ENCODE measurements at regions not wholly inside any gene's neighbourhood (a gene's known extent, or its start where the extent isn't known, plus 50 kb on each side); places are given as distances from the start of the nearest gene placed in this dataset.

- H3K36me3 Mint-ChIP-seq: no peaks in the 10 kb centered on the region
- TF ChIP-seq FOXK1 (CRISPR knock-in tag; IDR thresholded peaks at IDR 0.05): no peak
- TF ChIP-seq E2F1 (CRISPR knock-in tag; IDR thresholded peaks at IDR 0.05): no peak
- no peak for TF ChIP-seq SOX15 (CRISPR knock-in tag; IDR thresholded peaks at IDR 0.05)
- no peak overlapping the region for H3K4me3 Mint-ChIP-seq
- CTCF ChIA-PET: no interaction called here
- no peaks in the 10 kb centered on the region for H3K27me3 Mint-ChIP-seq (ENCODE audit: low read depth)
- H3K9me3 Mint-ChIP-seq: peaks cover 5% of the 10 kb centered on the region; the same call in 1 of the 2 replicates
- H3K4me1 Mint-ChIP-seq: peaks cover 5% of the 10 kb centered on the region
- no peak overlapping the region for H3K27ac Mint-ChIP-seq
- POLR2A ChIA-PET: no interaction called here
- no peak for DNase-seq (ENCODE audit: low spot score)
- no peak for ATAC-seq
Observed at GRCh38 chr5:96243203-96243602, 189.8 kb downstream of the PCSK1 start.

DNA sequence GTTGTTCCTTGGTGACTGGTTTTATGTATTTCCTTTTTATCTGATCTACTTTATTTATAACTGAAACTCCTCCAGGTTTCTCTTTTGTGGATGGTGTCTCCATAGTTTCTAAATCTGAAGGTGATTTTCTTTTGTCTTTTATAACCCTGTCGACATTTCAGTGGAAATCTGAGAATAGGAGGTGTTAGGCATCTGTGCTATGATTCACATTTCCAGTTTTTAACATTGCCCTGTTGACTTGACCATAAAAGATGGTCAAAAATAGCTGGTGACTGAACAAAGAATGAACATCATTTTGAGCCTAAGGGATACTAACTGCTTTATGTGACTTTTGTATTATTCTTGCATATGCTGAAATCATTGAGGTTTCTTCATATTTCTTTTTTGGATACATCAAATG is 190.5 kb downstream of the PCSK1 start:
- CTCF ChIA-PET: no interaction called here
- POLR2A ChIA-PET: no interaction called here
- Mint-ChIP-seq H3K4me3 (no peak overlapping the region), H3K4me1 (peaks cover 5% of the 10 kb centered on the region), H3K36me3 (no peaks in the 10 kb centered on the region), H3K27ac (no peak overlapping the region), H3K27me3 (ENCODE audit: low read depth) (no peaks in the 10 kb centered on the region), H3K9me3 (peaks cover 5% of the 10 kb centered on the region; the same call in 1 of the 2 replicates)
- no peak for DNase-seq (ENCODE audit: low spot score)
- ATAC-seq: no peak
- TF ChIP-seq CBFB (CRISPR knock-in tag; IDR thresholded peaks at IDR 0.05; ENCODE audit: low read depth) (no peak), GABPB1 (CRISPR knock-in tag; IDR thresholded peaks at IDR 0.05) (no peak), ATF1 (CRISPR knock-in tag; IDR thresholded peaks at IDR 0.05) (no peak)
- TF ChIP-seq, protein P1, sequence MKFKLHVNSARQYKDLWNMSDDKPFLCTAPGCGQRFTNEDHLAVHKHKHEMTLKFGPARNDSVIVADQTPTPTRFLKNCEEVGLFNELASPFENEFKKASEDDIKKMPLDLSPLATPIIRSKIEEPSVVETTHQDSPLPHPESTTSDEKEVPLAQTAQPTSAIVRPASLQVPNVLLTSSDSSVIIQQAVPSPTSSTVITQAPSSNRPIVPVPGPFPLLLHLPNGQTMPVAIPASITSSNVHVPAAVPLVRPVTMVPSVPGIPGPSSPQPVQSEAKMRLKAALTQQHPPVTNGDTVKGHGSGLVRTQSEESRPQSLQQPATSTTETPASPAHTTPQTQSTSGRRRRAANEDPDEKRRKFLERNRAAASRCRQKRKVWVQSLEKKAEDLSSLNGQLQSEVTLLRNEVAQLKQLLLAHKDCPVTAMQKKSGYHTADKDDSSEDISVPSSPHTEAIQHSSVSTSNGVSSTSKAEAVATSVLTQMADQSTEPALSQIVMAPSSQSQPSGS (CRISPR knock-in tag; IDR thresholded peaks at IDR 0.05; ENCODE audit: borderline replicate concordance, low read depth): no peak

DNA sequence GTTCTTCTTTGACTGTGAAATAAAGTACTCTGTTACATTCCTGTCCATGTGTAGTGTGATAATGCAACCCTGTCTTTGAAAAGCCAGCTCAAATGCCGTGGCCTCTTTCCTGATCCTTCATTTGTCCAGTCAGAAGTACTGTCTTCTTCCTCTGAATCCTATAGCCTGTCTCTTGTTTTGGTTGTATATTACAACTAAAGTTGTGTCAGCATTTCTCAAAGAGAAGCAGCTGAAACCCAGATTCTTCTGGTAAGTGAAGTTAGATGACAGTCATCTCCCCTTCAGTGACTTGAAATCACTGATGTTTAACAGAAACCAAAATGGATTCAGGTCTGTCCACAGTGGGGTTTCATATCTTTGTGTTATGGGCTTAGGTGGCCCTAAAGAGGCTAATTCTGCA is 196.2 kb downstream of the PCSK1 start:
- POLR2A ChIA-PET: no interaction called here
- ATAC-seq: no peak

GRCh38 chr5:96236051-96236450 is 197.0 kb downstream of the PCSK1 start:
- Mint-ChIP-seq H3K9me3 (no peaks in the 10 kb centered on the region), H3K27ac (no peak overlapping the region), H3K4me3 (no peak overlapping the region), H3K27me3 (ENCODE audit: low read depth) (no peaks in the 10 kb centered on the region), H3K4me1 (no peaks in the 10 kb centered on the region), H3K36me3 (no peaks in the 10 kb centered on the region)
- CTCF ChIA-PET: no interaction called here
- DNase-seq (ENCODE audit: low spot score) (no peak), ATAC-seq (no peak)
- POLR2A ChIA-PET: no interaction called here
- TF ChIP-seq SMAD4 (CRISPR knock-in tag; IDR thresholded peaks at IDR 0.05): no peak
- TF ChIP-seq E2F4 (CRISPR knock-in tag; IDR thresholded peaks at IDR 0.05; ENCODE audit: borderline replicate concordance, low read depth): no peak
- no peak for TF ChIP-seq SOX15 (CRISPR knock-in tag; IDR thresholded peaks at IDR 0.05)
- no peak for TF ChIP-seq ZNF121 (CRISPR knock-in tag; IDR thresholded peaks at IDR 0.05)
- TF ChIP-seq, protein P2, sequence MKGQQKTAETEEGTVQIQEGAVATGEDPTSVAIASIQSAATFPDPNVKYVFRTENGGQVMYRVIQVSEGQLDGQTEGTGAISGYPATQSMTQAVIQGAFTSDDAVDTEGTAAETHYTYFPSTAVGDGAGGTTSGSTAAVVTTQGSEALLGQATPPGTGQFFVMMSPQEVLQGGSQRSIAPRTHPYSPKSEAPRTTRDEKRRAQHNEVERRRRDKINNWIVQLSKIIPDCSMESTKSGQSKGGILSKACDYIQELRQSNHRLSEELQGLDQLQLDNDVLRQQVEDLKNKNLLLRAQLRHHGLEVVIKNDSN (CRISPR knock-in tag; IDR thresholded peaks at IDR 0.05): no peak
- no peak for TF ChIP-seq FOXJ3 (CRISPR knock-in tag; IDR thresholded peaks at IDR 0.05; ENCODE audit: borderline replicate concordance)
- TF ChIP-seq, protein P3, sequence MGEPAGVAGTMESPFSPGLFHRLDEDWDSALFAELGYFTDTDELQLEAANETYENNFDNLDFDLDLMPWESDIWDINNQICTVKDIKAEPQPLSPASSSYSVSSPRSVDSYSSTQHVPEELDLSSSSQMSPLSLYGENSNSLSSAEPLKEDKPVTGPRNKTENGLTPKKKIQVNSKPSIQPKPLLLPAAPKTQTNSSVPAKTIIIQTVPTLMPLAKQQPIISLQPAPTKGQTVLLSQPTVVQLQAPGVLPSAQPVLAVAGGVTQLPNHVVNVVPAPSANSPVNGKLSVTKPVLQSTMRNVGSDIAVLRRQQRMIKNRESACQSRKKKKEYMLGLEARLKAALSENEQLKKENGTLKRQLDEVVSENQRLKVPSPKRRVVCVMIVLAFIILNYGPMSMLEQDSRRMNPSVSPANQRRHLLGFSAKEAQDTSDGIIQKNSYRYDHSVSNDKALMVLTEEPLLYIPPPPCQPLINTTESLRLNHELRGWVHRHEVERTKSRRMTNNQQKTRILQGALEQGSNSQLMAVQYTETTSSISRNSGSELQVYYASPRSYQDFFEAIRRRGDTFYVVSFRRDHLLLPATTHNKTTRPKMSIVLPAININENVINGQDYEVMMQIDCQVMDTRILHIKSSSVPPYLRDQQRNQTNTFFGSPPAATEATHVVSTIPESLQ (CRISPR knock-in tag; IDR thresholded peaks at IDR 0.05): no peak
- no peak for TF ChIP-seq ZNF138 (CRISPR knock-in tag; conservative IDR thresholded peaks at IDR 0.05)
- no peak for TF ChIP-seq PRRX2 (CRISPR knock-in tag; IDR thresholded peaks at IDR 0.05)
- no peak for TF ChIP-seq ATF1 (CRISPR knock-in tag; IDR thresholded peaks at IDR 0.05)

More for the DNA sequence above, 196.2 kb downstream of the PCSK1 start:
- CTCF ChIA-PET: no interaction called here
- H3K9me3 Mint-ChIP-seq: no peaks in the 10 kb centered on the region
- no peak overlapping the region for H3K27ac Mint-ChIP-seq
- H3K27me3 Mint-ChIP-seq (ENCODE audit: low read depth): no peaks in the 10 kb centered on the region
- no peaks in the 10 kb centered on the region for H3K36me3 Mint-ChIP-seq
- H3K4me1 Mint-ChIP-seq: no peaks in the 10 kb centered on the region
- TF ChIP-seq CREM (CRISPR knock-in tag; IDR thresholded peaks at IDR 0.05) (no peak), ESRRA (CRISPR knock-in tag; IDR thresholded peaks at IDR 0.05; ENCODE audit: borderline replicate concordance) (no peak), NR2C2 (CRISPR knock-in tag; IDR thresholded peaks at IDR 0.05) (no peak), NR3C1 (CRISPR knock-in tag; conservative IDR thresholded peaks at IDR 0.05; ENCODE audit: low read depth) (no peak)
- TF ChIP-seq, protein P4, sequence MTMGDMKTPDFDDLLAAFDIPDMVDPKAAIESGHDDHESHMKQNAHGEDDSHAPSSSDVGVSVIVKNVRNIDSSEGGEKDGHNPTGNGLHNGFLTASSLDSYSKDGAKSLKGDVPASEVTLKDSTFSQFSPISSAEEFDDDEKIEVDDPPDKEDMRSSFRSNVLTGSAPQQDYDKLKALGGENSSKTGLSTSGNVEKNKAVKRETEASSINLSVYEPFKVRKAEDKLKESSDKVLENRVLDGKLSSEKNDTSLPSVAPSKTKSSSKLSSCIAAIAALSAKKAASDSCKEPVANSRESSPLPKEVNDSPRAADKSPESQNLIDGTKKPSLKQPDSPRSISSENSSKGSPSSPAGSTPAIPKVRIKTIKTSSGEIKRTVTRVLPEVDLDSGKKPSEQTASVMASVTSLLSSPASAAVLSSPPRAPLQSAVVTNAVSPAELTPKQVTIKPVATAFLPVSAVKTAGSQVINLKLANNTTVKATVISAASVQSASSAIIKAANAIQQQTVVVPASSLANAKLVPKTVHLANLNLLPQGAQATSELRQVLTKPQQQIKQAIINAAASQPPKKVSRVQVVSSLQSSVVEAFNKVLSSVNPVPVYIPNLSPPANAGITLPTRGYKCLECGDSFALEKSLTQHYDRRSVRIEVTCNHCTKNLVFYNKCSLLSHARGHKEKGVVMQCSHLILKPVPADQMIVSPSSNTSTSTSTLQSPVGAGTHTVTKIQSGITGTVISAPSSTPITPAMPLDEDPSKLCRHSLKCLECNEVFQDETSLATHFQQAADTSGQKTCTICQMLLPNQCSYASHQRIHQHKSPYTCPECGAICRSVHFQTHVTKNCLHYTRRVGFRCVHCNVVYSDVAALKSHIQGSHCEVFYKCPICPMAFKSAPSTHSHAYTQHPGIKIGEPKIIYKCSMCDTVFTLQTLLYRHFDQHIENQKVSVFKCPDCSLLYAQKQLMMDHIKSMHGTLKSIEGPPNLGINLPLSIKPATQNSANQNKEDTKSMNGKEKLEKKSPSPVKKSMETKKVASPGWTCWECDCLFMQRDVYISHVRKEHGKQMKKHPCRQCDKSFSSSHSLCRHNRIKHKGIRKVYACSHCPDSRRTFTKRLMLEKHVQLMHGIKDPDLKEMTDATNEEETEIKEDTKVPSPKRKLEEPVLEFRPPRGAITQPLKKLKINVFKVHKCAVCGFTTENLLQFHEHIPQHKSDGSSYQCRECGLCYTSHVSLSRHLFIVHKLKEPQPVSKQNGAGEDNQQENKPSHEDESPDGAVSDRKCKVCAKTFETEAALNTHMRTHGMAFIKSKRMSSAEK (CRISPR knock-in tag; IDR thresholded peaks at IDR 0.05; ENCODE audit: borderline replicate concordance): no peak
- DNase-seq (ENCODE audit: low spot score): no peak
- no peak overlapping the region for H3K4me3 Mint-ChIP-seq
